CD4-positive, alpha-beta T cell (primary cell): ENCODE measurements at regions not wholly inside any gene's neighbourhood (a gene's known extent, or its start where the extent isn't known, plus 50 kb on each side); places are given as distances from the start of the nearest gene placed in this dataset.

Source experiments
- ATAC-seq: fragments of 200-7000 bp; cut with Tn5 transposase; one replicate; pipeline ENCODE4 v1.10.0; 2022; ENCODE audit warnings: mild to moderate bottlenecking; ENCODE audit not compliant: poor library complexity
- CTCF ChIA-PET: fragments of 350-600 bp; sonication (Branson Sonifier 250); formaldehyde crosslinking; loops from one replicate; lab custom pipeline; 2021; ENCODE audit warnings: antibody characterized with exemption, inconsistent platforms; lab: Charles Lee
- POLR2A ChIA-PET: fragments of 350-600 bp; sonication (Branson Sonifier 250); formaldehyde crosslinking; loops from one replicate; lab custom pipeline; 2021; ENCODE audit warnings: antibody characterized with exemption, inconsistent platforms; lab: Charles Lee
- DNase-seq, 14 experiments: peaks; one replicate each; pipeline ENCODE4 v3.0.0-alpha.2; 2013 to 2020; ENCODE audit warnings: mixed read lengths in 2 of 14
- H3K27ac ChIP-seq, 2 donors: one replicate each; pipeline versions ENCODE4 v1.5.1 to v1.7.0; 2013; ENCODE audit warnings: low read length in 2 of 2, low read depth in 1 of 2, mild to moderate bottlenecking in 1 of 2
- H3K27me3 ChIP-seq, 2 experiments: 1 replicate in 1 of 2; 2 replicates in 1 of 2; pipeline versions ENCODE4 v1.6.1 to v1.7.0; 2013; ENCODE audit warnings: low read length in 2 of 2, control low read depth in 1 of 2, mild to moderate bottlenecking in 1 of 2, moderate library complexity in 1 of 2; ENCODE audit not compliant: insufficient read depth in 2 of 2, control insufficient read depth in 1 of 2
- H3K36me3 ChIP-seq: one replicate; pipeline ENCODE4 v1.6.1; 2013; ENCODE audit warnings: low read length, control low read depth; ENCODE audit not compliant: insufficient read depth
- H3K4me1 ChIP-seq: one replicate; pipeline ENCODE4 v1.6.1; 2013; ENCODE audit warnings: low read length, control low read depth; ENCODE audit not compliant: insufficient read depth
- H3K4me3 ChIP-seq: one replicate; pipeline ENCODE4 v1.5.1; 2013; ENCODE audit warnings: mild to moderate bottlenecking, low read length, moderate library complexity
- H3K9me3 ChIP-seq, 2 experiments: 1 replicate in 1 of 2; 2 replicates in 1 of 2; pipeline versions ENCODE4 v1.6.1 to v1.7.0; 2013; ENCODE audit warnings: low read length in 2 of 2, mild to moderate bottlenecking in 2 of 2, control low read depth in 1 of 2, moderate library complexity in 1 of 2; ENCODE audit not compliant: control insufficient read depth in 1 of 2, insufficient read depth in 1 of 2
- H3K27ac Mint-ChIP-seq: one replicate; pipeline ENCODE4 v1.8.0; 2020; ENCODE audit warnings: mixed read lengths
- H3K27me3 Mint-ChIP-seq: one replicate; pipeline ENCODE4 v1.8.0; 2021; ENCODE audit warnings: mixed read lengths
- H3K36me3 Mint-ChIP-seq: one replicate; pipeline ENCODE4 v1.8.0; 2021; ENCODE audit warnings: low read depth, mixed read lengths
- H3K4me1 Mint-ChIP-seq: one replicate; pipeline ENCODE4 v1.8.0; 2021; ENCODE audit warnings: low read depth, mixed read lengths
- H3K4me3 Mint-ChIP-seq: one replicate; pipeline ENCODE4 v1.8.0; 2020; ENCODE audit warnings: mild to moderate bottlenecking, mixed read lengths
- H3K9me3 Mint-ChIP-seq: one replicate; pipeline ENCODE4 v1.8.0; 2020; ENCODE audit warnings: mixed read lengths
- CTCF ChIP-seq: fragments of 200-600 bp; IDR thresholded peaks from one replicate; pipeline ENCODE4 v1.8.0; 2022; ENCODE audit warnings: antibody characterized with exemption, mild to moderate bottlenecking
- intact Hi-C, 2 experiments: fragments of 100-400 bp; cut with DNase I in 1 of 2; cut with micrococcal nuclease in 1 of 2; formaldehyde crosslinking; loops; one replicate each; pipeline versions ENCODE4 v1.15.1 to v1.9.0; 2023 to 2025; cut with DNase I, micrococcal nuclease

GRCh38 chr2:14712111-14712510 lies 79.6 kb downstream of the LRATD1 start:
- CTCF ChIA-PET = no interaction called here

GRCh38 chr2:14713248-14713647 lies 80.7 kb downstream of the LRATD1 start:
- DNase-seq (no peak), ATAC-seq (no peak)
- Mint-ChIP-seq H3K4me3 (no peak overlapping the region), H3K9me3 (no peaks in the 10 kb centered on the region), H3K27me3 (no peaks in the 10 kb centered on the region), H3K4me1 (no peaks in the 10 kb centered on the region), H3K36me3 (no peaks in the 10 kb centered on the region), H3K27ac (no peak overlapping the region)
- H3K27me3 ChIP-seq = no peaks in the 10 kb centered on the region
- no peak overlapping the region for H3K27ac ChIP-seq
- no peaks in the 10 kb centered on the region for H3K36me3 ChIP-seq
- H3K4me3 ChIP-seq = no peak overlapping the region
- H3K4me1 ChIP-seq = no peaks in the 10 kb centered on the region
- ChIA-PET CTCF (no interaction called here), POLR2A (no interaction called here)
- TF ChIP-seq CTCF = no peak
- no peaks in the 10 kb centered on the region for H3K9me3 ChIP-seq
- intact Hi-C loops = no loop called here

More at GRCh38 chr2:14712111-14712510, 79.6 kb downstream of the LRATD1 start:
- H3K27me3 ChIP-seq = no peaks in the 10 kb centered on the region
- no peak for TF ChIP-seq CTCF
- intact Hi-C loops = no loop called here
- no peaks in the 10 kb centered on the region for H3K36me3 ChIP-seq
- no peaks in the 10 kb centered on the region for H3K9me3 ChIP-seq
- DNase-seq (no peak), ATAC-seq (no peak)
- H3K27ac Mint-ChIP-seq = no peak overlapping the region
- H3K4me3 Mint-ChIP-seq = no peak overlapping the region
- no peaks in the 10 kb centered on the region for H3K27me3 Mint-ChIP-seq
- POLR2A ChIA-PET = no interaction called here
- H3K36me3 Mint-ChIP-seq = no peaks in the 10 kb centered on the region
- no peak overlapping the region for H3K27ac ChIP-seq
- no peak overlapping the region for H3K4me3 ChIP-seq
- H3K4me1 Mint-ChIP-seq = no peaks in the 10 kb centered on the region
- H3K4me1 ChIP-seq = no peaks in the 10 kb centered on the region
- no peaks in the 10 kb centered on the region for H3K9me3 Mint-ChIP-seq

- no peak for TF ChIP-seq CTCF
- DNase-seq (no peak), ATAC-seq (no peak)
- no peaks in the 10 kb centered on the region for H3K27me3 ChIP-seq
- Mint-ChIP-seq H3K4me1 (no peaks in the 10 kb centered on the region), H3K9me3 (no peaks in the 10 kb centered on the region), H3K36me3 (no peaks in the 10 kb centered on the region), H3K27me3 (no peaks in the 10 kb centered on the region), H3K4me3 (no peak overlapping the region), H3K27ac (no peak overlapping the region)
- ChIA-PET CTCF (no interaction called here), POLR2A (no interaction called here)
- H3K9me3 ChIP-seq = no peaks in the 10 kb centered on the region
- no peak overlapping the region for H3K4me3 ChIP-seq
- no peaks in the 10 kb centered on the region for H3K36me3 ChIP-seq
- no peak overlapping the region for H3K27ac ChIP-seq
- H3K4me1 ChIP-seq = no peaks in the 10 kb centered on the region
- intact Hi-C loops = no loop called here
These were observed 83.1 kb downstream of the LRATD1 start for GRCh38 chr2:14715600-14715999.
